HG02759 (cell line): ENCODE measurements at regions not wholly inside any gene's neighbourhood (a gene's known extent, or its start where the extent isn't known, plus 50 kb on each side); places are given as distances from the start of the nearest gene placed in this dataset.

Source experiments
- ATAC-seq: cut with Tn5 transposase; IDR thresholded peaks from one replicate; pipeline ENCODE4 v1.9.1; 2021; ENCODE audit warnings: mild to moderate bottlenecking, moderate library complexity; ENCODE audit not compliant: unreplicated experiment

GRCh38 chr13:89749888-89750287 lies 1597.6 kb upstream of the MIR17HG start:
- no peak for ATAC-seq

DNA sequence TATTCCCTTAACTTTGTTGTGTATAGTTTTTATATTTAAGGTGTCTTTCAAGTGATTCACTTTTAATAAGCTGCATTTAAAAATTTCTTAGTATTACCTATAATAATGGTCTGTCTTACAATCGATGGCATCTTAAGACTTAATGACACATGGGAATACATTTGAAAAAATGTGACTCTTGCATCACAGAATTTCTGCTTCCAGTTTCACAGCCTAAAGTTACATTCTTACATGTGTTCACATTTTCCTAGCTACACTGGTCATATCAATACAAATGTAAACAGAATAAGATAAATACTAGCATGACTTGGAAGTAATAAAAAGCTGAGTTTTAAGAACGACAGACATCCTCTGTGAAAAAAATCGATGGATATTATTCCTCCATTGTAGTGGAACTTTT lies 1597.1 kb upstream of the MIR17HG start:
- no peak for ATAC-seq

GRCh38 chr13:89751432-89751930 lies 1596.0 kb upstream of the MIR17HG start:
- no peak for ATAC-seq

GRCh38 chr13:89752394-89752793 lies 1595.1 kb upstream of the MIR17HG start:
- no peak for ATAC-seq

GRCh38 chr13:89755729-89756492 lies 1591.6 kb upstream of the MIR17HG start:
- ATAC-seq, result no peak

DNA sequence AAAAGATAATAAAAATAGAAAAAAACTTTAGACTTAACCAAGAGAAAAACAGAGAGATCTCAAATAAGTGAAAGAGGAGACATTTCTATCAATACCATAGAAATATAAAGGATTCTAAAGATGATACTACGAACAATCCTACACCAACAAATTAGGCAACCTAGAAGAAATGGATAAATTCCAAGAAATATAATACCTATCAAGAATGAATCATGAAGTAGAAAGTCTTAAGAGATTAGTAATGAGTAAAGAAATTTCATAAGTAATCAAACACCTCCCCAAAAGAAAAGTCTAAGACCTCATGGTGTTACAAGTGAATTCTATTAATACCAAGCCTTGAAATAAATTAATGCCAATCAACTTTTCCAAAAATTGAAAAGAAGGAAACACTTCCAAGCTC lies 1584.5 kb upstream of the MIR17HG start:
- ATAC-seq, result no peak

GRCh38 chr13:89783221-89783755 lies 1564.2 kb upstream of the MIR17HG start:
- no peak for ATAC-seq

- no peak for ATAC-seq
Observed at GRCh38 chr13:89784161-89784809, 1563.2 kb upstream of the MIR17HG start.

DNA sequence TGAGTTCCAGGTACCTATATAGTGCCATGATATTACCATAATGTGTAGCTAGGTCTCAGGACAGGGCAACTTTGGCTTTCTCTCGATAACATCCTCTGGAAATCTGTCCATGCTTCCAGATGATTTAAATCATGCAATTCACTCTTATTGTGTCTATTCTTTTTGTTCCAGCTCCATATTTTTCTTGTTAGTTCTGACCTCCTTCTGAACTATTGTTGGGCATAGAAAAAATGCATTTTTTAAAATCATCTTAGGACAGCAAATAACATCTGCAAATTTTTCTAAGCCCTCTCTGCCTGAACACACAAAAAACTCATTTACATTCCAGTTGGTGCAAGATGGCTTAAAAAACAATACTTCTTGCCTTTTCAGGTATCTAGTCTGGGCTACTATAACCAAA lies 1561.0 kb upstream of the MIR17HG start:
- no peak for ATAC-seq

DNA sequence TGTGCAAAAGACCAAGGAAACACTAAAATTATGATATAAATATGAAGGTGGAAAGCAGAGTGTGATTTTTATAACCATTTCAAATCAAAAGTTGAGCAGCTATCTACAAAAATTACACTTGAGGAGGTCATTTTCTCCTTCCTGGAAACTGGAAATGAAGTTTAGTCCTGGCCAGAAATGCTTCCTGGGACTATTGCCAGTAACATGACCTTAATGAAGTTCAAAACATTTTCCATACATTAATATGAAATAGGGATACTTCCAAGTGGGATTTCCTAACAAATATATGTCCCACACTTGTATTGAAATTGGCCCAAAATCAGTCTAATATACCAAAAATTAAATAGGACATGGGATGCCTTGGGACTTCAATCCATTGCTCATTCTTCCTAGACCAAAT lies 1556.8 kb upstream of the MIR17HG start:
- no peak for ATAC-seq

- ATAC-seq, result no peak
Observed at GRCh38 chr13:89791971-89792630, 1555.4 kb upstream of the MIR17HG start.

GRCh38 chr13:89796196-89796595 lies 1551.3 kb upstream of the MIR17HG start:
- ATAC-seq, result no peak

- ATAC-seq, result no peak
Observed at GRCh38 chr13:89803839-89804238, 1543.6 kb upstream of the MIR17HG start.

DNA sequence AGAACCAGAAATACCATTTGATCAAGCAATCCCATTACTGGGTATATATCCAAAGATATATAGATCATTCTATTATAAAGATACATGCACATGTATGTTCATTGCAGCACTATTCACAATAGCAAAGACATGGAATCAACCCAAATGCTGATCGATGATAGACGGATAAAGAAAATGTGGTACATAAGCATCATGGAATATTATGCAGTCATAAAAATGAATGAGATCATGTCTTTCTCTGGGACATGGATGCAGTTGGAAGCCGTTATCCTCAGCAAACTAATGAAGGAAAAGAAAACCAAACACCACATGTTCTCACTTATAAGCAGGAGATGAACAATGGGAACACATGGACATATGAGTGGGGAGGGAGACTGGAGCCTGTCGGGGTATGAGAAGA lies 1540.9 kb upstream of the MIR17HG start:
- no peak for ATAC-seq

GRCh38 chr13:89812856-89813255 lies 1534.6 kb upstream of the MIR17HG start:
- ATAC-seq, result no peak

DNA sequence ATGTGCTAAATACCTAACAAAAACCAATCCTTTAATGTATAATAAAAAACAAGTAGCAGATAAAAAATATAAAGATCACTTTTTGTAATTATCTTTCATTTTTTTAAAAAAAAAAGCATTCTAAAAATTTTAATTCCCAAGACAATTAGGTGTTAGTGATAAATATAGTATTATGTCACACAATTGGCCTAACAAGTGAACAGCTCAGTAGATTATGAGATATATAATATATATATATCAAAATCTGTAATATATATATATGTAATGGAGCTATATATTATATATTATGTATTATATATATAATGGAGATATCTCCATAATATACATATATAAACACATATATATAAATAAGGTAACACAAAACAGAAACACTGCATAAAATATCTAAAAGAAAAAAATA lies 1531.1 kb upstream of the MIR17HG start:
- ATAC-seq, result no peak

GRCh38 chr13:89822467-89822866 lies 1525.0 kb upstream of the MIR17HG start:
- no peak for ATAC-seq

- ATAC-seq, result no peak
Observed at GRCh38 chr13:89827552-89827951, 1519.9 kb upstream of the MIR17HG start.

- ATAC-seq, result no peak
Observed at GRCh38 chr13:89828506-89828905, 1519.0 kb upstream of the MIR17HG start.

- no peak for ATAC-seq
Observed at GRCh38 chr13:89831157-89831556, 1516.3 kb upstream of the MIR17HG start.

DNA sequence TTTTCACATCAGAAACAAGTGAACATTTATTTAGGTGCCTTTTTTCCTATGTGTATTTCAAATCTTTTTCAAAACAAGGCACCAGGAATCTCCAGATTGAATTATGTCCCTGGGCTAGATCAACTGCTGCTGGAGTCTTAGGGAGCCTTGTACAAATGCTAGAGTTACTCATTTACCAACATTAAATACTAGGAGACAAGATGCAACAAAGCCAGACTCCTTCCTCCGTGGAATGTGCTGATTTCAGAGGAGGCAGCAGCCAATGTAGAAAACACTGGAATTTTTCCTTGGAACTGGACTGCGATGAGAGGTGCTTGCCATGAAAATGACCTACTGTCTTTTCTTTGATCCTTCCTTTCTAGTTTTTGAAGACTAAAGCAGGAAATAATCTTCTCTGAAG lies 1514.7 kb upstream of the MIR17HG start:
- ATAC-seq, result no peak

DNA sequence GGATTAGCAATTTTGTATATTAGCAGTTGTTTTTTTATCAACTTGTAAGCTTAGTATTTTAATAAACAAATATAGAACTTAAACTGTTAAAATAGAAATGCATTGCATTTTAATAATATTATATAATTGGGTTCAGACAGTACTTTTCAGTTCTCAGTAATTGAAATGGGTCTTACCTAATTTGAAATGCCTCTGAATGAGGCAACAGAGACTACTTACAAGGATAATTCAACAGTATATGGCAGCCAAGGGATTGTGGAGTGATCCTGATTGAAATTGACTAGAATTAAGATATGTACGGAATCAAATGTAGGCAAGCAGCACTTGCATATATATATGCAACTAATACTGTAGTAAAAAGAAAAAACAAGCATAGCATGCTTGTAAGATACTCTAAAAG lies 1503.9 kb upstream of the MIR17HG start:
- ATAC-seq, result no peak
